ENCODE measurements at regions not wholly inside any gene's neighbourhood (a gene's known extent, or its start where the extent isn't known, plus 50 kb on each side); places are given as distances from the start of the nearest gene placed in this dataset.

- no peak for TF ChIP-seq EZH2 (IDR thresholded peaks at IDR 0.05; ENCODE audit: borderline replicate concordance)
- TF ChIP-seq CTCF (IDR thresholded peaks at IDR 0.05; ENCODE audit: poor library complexity): no peak
Observed at GRCh38 chr16:49023050-49023449, 258.6 kb downstream of the CBLN1 start.

Measured in hepatocyte (in vitro differentiated cells).